ENCODE measurements at regions not wholly inside any gene's neighbourhood (a gene's known extent, or its start where the extent isn't known, plus 50 kb on each side); places are given as distances from the start of the nearest gene placed in this dataset.

DNA sequence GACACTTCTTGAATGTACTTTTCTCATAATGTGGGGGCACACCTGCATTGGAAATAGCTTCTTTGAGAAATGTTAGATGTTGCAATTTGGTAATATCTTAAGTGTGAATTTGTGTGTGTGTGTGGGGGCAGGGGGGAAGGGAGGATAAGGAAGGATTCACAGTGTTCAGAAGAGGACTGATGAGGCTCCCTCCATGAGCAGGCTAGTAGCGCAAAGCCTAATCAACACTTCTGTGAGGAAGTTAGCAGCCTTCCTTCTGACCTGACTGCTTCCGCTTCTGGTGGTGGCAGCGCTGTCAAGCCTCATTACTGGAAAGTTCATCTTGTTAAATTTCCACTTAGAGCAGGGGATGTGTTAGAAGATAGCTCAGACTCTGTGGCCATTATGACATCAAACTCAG, 295.4 kb upstream of the SPRED2 start:
- TF ChIP-seq, protein P1, sequence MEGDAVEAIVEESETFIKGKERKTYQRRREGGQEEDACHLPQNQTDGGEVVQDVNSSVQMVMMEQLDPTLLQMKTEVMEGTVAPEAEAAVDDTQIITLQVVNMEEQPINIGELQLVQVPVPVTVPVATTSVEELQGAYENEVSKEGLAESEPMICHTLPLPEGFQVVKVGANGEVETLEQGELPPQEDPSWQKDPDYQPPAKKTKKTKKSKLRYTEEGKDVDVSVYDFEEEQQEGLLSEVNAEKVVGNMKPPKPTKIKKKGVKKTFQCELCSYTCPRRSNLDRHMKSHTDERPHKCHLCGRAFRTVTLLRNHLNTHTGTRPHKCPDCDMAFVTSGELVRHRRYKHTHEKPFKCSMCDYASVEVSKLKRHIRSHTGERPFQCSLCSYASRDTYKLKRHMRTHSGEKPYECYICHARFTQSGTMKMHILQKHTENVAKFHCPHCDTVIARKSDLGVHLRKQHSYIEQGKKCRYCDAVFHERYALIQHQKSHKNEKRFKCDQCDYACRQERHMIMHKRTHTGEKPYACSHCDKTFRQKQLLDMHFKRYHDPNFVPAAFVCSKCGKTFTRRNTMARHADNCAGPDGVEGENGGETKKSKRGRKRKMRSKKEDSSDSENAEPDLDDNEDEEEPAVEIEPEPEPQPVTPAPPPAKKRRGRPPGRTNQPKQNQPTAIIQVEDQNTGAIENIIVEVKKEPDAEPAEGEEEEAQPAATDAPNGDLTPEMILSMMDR (IDR thresholded peaks at IDR 0.05 in 4 of 5, conservative IDR thresholded peaks at IDR 0.05 in 1 of 5): no peak
- no peak for TF ChIP-seq POLR2A (IDR thresholded peaks at IDR 0.05)
